Neutrophil (primary cell): ENCODE measurements at regions not wholly inside any gene's neighbourhood (a gene's known extent, or its start where the extent isn't known, plus 50 kb on each side); places are given as distances from the start of the nearest gene placed in this dataset.

ENCODE experiments used
- H3K27ac ChIP-seq: fragments of 200-600 bp; sonication (generic); 2 replicates; pipeline ENCODE4 v1.5.1; 2016; ENCODE audit warnings: mild to moderate bottlenecking, moderate library complexity
- H3K27me3 ChIP-seq: fragments of 200-600 bp; sonication (generic); 2 replicates; pipeline ENCODE4 v1.6.0; 2016; ENCODE audit warnings: mild to moderate bottlenecking
- H3K36me3 ChIP-seq: fragments of 200-600 bp; sonication (generic); 2 replicates; pipeline ENCODE4 v1.5.1; 2017
- H3K4me1 ChIP-seq, 2 experiments: fragments of 200-600 bp in 1 of 2; sonication (generic) in 1 of 2; 1 replicate in 1 of 2; 2 replicates in 1 of 2; pipeline versions ENCODE4 v1.5.1 to v1.6.1; 2013 to 2016; ENCODE audit warnings: low read depth in 1 of 2, low read length in 1 of 2, mild to moderate bottlenecking in 1 of 2, moderate library complexity in 1 of 2; ENCODE audit not compliant: control insufficient read depth in 1 of 2, insufficient read depth in 1 of 2
- H3K4me3 ChIP-seq, 2 experiments: fragments of 200-600 bp in 1 of 2; sonication (generic) in 1 of 2; 1 replicate in 1 of 2; 2 replicates in 1 of 2; pipeline ENCODE4 v1.5.1; 2013 to 2016; ENCODE audit warnings: low read depth in 1 of 2, low read length in 1 of 2, mild to moderate bottlenecking in 1 of 2, moderate library complexity in 1 of 2
- H3K9me3 ChIP-seq: fragments of 200-600 bp; sonication (generic); 2 replicates; pipeline ENCODE4 v1.5.1; 2016
- TF ChIP-seq, protein P1 (sequence below): fragments of 200-600 bp; sonication (generic); IDR thresholded peaks from 2 replicates; pipeline ENCODE4 v1.5.1; 2016; ENCODE audit warnings: antibody characterized with exemption

DNA sequence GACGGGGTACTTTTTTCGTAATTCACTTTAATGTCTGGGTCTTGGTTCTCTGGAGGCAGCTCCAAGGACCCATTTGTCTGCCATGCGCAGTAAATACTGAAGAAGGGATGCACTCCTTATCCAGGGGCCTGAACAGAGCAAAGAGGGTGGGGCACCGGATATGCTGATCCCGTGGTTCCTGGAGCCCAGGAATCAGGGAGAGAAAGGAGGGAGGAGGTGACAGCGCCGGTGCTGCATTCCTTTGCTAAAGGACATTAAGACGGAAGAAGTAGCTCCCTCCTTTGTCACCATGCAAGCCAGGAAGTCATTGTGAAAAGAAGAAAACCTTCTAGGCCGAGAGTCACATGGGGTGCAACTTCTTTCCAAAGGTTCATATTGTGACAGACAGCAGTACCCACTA is 1057.7 kb downstream of the VRK1 start:
- H3K27me3 ChIP-seq: no peaks in the 10 kb centered on the region
- H3K4me3 ChIP-seq: no peak overlapping the region

GRCh38 chr14:97866195-97866594 is 1069.0 kb downstream of the VRK1 start:
- no peaks in the 10 kb centered on the region for H3K9me3 ChIP-seq
- H3K27me3 ChIP-seq: no peaks in the 10 kb centered on the region
- no peak overlapping the region for H3K4me3 ChIP-seq
- H3K36me3 ChIP-seq: no peaks in the 10 kb centered on the region
- TF ChIP-seq, protein P1, sequence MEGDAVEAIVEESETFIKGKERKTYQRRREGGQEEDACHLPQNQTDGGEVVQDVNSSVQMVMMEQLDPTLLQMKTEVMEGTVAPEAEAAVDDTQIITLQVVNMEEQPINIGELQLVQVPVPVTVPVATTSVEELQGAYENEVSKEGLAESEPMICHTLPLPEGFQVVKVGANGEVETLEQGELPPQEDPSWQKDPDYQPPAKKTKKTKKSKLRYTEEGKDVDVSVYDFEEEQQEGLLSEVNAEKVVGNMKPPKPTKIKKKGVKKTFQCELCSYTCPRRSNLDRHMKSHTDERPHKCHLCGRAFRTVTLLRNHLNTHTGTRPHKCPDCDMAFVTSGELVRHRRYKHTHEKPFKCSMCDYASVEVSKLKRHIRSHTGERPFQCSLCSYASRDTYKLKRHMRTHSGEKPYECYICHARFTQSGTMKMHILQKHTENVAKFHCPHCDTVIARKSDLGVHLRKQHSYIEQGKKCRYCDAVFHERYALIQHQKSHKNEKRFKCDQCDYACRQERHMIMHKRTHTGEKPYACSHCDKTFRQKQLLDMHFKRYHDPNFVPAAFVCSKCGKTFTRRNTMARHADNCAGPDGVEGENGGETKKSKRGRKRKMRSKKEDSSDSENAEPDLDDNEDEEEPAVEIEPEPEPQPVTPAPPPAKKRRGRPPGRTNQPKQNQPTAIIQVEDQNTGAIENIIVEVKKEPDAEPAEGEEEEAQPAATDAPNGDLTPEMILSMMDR: no peak
- H3K27ac ChIP-seq: no peak overlapping the region
- H3K4me1 ChIP-seq: no peaks in the 10 kb centered on the region

More for the DNA sequence above, 1057.7 kb downstream of the VRK1 start:
- TF ChIP-seq, protein P1: no peak
- H3K27ac ChIP-seq: no peak overlapping the region
- no peaks in the 10 kb centered on the region for H3K4me1 ChIP-seq
- no peaks in the 10 kb centered on the region for H3K9me3 ChIP-seq
- H3K36me3 ChIP-seq: no peaks in the 10 kb centered on the region

- TF ChIP-seq, protein P1: no peak
- Histone ChIP-seq H3K4me3 (no peak overlapping the region), H3K4me1 (no peaks in the 10 kb centered on the region), H3K27me3 (no peaks in the 10 kb centered on the region), H3K9me3 (no peaks in the 10 kb centered on the region), H3K27ac (no peak overlapping the region), H3K36me3 (no peaks in the 10 kb centered on the region)
Observed at GRCh38 chr14:97866664-97867063, 1069.5 kb downstream of the VRK1 start.

DNA sequence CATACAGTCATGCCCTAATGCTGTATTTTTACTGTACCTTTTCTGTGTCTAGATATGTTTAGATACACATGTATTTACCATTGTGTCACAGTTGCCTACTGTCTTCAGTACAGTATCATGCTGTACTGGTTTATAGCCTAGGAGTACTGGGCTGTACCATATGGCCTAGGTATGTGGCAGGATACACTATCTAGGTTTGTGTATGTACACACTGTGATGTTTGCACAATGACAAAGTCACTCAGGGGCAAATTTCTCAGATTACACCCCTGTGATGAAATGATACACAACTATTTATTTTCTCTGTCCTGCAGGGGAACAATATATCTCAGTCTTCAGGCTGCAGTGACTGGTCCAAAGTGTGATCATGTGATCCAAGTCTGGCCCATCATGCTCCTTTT is 1076.1 kb downstream of the VRK1 start:
- no peak overlapping the region for H3K4me3 ChIP-seq
- TF ChIP-seq, protein P1: no peak
- H3K27me3 ChIP-seq: no peaks in the 10 kb centered on the region
- no peaks in the 10 kb centered on the region for H3K36me3 ChIP-seq
- no peaks in the 10 kb centered on the region for H3K4me1 ChIP-seq
- H3K27ac ChIP-seq: no peak overlapping the region
- no peaks in the 10 kb centered on the region for H3K9me3 ChIP-seq

DNA sequence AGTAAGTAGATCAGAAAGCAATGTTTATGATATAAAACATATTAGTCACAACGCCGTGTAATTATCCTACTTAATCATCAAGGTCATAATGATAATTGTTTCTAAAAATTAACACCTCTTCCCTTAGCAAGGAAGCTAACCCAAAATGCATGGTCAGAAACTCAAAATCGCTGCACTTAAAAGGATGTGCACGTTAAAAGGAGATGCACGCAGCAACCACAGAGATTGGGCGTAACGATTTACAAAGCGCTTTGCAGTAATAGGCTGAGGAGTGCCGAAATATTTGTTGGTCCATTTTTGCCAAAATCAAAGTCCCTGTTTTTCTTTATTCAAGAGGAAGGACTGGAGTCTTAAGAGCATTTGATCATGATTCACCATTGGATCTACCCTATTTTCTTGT is 1077.2 kb downstream of the VRK1 start:
- H3K4me3 ChIP-seq: no peak overlapping the region
- H3K36me3 ChIP-seq: no peaks in the 10 kb centered on the region
- H3K27ac ChIP-seq: no peak overlapping the region
- H3K27me3 ChIP-seq: no peaks in the 10 kb centered on the region
- no peaks in the 10 kb centered on the region for H3K9me3 ChIP-seq
- no peaks in the 10 kb centered on the region for H3K4me1 ChIP-seq
- TF ChIP-seq, protein P1: no peak

DNA sequence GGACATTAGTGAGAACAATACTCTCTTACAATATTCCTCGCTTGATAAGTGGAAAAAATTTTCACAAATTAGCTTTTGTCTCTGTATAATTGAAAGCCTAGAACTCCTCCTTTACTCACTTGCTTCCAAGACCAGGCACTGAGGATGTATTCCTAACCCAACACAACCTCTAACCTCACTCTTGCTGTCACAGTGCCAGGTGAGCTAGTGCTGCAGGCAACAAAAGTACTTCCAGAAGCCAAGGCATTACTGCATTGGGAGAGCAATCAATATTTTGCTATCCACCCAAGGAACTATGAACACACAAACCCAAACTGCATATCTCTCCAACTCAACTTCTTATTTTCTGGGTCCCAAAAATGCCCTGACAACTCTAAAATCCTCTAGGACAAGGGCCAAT is 1081.0 kb downstream of the VRK1 start:
- Histone ChIP-seq H3K27ac (no peak overlapping the region), H3K27me3 (no peaks in the 10 kb centered on the region), H3K36me3 (no peaks in the 10 kb centered on the region), H3K4me1 (no peaks in the 10 kb centered on the region), H3K9me3 (no peaks in the 10 kb centered on the region), H3K4me3 (no peak overlapping the region)
- TF ChIP-seq, protein P1: no peak
